ENCODE measurements at regions not wholly inside any gene's neighbourhood (a gene's known extent, or its start where the extent isn't known, plus 50 kb on each side); places are given as distances from the start of the nearest gene placed in this dataset.
A peak's percentile ranks its signal among the peaks of the same experiment; 100 is the strongest.
"Not testable (repeated sequence)": the region's sequence is repeated elsewhere in the genome, so short reads cannot be mapped to it uniquely, and the experiment has no call there.

DNA sequence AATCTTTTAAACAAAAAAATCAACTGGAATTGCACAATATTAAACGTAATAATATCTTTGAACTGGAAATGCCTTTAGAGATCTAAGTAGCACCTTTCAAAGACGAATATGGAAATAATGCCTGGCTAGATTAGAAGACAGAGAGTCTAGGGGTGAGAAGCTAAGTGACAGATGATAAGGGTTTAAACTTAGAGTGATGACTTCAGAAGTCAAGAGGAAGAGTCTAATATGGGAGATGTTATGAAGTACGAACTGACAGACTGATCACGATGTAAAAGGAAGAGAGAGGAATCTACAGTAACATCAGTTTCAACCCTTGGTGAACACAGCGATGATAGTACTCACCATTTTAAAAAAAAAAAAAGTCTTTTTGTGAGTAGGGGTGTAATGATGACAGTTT, 57.9 kb downstream of the HINT1 start:
- DNase-seq (ENCODE audit: low spot score), result no peak

DNA sequence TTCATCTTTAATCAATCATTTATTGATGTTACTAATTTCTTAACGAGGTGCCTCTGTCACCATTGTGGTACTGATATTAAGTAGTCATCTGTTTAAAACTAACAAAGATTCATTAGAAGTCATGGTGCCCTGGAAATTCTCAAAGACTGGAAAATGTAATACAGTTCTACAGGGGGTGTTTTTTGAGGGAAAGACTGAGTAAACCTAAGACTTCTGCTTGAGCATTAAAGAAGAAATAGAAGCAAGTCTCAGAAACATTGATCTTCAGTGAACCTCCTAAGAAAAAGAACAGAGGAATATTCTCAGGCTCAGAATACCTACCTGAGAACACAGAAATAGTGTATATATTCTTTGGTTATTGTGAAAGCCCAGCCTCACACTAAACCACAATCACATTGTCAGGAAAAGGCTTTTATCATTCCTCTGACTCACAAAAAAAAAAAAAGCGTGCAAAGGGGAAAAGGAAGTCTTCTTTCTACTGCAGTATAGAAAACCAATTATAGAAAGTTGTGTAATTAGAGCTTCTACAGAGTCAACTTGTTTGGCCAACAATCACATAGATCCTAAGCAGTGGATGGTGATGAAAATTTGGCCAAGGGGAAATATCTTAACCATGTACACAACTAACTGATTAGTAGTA, 60.8 kb downstream of the HINT1 start:
- no peak for DNase-seq (ENCODE audit: low spot score)

DNA sequence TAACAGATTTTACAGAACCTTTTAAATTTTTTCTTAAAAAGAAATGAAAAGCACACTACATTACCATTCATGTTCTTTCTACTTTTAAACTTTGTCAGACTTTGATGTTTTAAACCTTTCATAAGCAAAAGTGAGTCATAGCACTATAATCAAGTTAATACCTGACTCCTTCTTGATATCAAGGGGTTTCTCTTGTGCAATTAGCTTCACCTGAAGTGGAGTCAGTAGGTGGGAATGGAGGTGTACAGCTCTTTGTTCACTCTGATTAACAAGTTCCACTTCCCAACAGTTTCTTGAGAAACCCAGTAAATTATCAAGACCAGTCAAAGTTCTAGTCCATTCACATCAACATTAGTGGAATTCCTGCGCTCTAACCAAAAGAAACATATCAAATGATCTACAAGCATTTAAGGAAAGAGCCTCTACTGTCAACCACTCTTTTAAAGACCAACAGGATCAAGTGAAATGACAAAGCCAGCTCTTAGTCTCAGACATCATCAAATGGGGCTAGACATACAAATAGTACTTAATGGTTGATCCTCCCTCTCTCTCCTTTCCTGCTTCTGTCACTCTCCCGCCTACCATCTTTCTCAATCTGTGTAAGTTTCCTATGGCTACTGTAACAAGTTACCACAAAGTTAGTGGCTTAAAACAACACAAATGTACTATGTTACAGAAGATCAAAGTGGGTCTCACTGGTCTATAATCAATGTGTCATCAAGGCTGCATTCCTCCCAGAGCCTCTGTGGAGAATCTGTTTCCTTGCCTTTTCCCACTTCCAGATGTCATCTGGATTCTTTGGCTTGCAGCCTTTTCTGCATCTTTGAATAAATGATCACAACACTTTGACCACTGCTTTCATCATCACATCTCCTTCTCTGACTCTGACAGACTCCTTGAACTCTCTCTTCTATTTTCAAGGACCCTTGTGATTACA, 68.0 kb downstream of the HINT1 start:
- DNase-seq (ENCODE audit: low spot score), result no peak

DNA sequence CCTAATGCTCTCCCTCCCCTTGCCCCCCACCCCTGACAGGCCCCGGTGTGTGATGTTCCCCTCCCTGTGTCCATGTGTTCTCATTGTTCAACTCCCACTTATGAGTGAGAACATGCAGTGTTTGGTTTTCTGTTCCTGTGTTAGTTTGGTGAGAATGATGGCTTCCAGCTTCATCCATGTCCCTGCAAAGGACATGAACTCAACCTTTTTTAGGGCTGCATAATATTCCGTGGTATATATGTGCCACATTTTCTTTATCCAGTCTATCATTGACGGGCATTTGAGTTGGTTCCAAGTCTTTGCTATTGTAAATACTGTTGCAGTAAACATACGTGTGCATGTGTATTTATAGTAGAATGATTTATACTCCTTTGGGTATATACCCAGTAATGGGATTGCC, 69.5 kb downstream of the HINT1 start:
- DNase-seq (ENCODE audit: low spot score), result not testable (repeated sequence)

DNA sequence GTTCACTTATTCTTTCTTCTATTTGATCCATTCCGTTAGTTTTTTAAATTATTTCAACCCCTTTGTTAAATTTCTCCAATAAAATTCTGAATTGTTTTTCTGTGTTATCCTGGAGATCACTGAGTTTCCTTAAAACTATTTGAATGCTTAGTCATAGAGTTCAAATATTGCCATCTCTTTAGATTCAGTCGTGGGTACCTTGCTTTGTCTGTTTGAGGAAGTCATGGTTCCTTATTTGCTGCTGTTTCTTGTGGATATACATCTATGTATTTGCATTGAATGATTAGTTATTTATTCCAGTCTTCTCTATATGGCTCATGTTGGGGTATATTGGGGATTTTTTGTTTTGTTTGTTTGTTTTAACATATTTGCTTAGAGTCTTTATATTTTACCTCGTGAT, 80.6 kb downstream of the HINT1 start:
- no peak for DNase-seq (ENCODE audit: low spot score)

DNA sequence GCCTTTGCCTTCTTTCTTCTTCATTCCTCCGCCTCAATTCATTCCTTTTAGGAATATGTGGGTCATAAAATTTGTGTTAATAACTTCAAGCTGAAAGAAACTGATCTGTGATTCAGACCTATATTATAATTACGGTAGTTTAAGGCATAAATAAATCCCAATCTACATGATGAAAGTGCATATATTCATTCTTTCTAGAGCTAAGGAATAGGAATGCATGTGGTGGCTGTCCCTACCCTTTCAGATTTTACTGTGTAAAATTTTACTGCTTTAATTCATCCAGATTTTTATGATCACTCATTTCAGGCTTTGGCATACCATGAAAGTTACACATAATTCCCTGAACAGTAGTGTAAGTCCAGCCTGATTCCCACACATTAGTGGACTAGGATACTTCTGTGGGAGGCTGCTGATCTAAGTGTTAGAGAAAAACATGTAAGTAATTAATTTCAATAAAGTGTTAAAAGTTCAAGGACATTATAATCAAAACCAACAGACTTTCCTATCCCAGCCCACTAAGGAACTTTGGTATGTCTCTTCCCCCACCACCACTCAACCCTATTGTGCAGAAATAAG, 83.1 kb downstream of the HINT1 start:
- DNase-seq (ENCODE audit: low spot score), result no peak

DNA sequence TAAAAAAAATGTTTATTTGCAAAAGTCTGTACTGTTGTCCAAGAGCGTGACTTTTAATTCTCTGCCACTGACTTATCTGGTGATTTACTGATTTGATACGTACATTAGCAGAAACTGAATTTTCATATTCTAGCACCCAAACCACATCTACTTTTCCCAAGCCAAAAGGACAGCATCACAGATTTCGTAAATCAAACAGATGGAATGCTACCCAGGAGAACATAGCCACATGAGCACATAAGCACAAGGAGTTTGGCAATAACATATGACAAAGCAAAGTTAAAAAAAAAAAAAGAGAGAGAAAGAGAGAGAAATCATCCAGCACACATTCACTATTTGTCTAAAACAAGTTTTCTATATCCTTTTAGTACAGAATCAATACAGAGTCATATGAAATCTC, 83.7 kb downstream of the HINT1 start:
- peak; percentile 57 for DNase-seq (ENCODE audit: low spot score)

DNA sequence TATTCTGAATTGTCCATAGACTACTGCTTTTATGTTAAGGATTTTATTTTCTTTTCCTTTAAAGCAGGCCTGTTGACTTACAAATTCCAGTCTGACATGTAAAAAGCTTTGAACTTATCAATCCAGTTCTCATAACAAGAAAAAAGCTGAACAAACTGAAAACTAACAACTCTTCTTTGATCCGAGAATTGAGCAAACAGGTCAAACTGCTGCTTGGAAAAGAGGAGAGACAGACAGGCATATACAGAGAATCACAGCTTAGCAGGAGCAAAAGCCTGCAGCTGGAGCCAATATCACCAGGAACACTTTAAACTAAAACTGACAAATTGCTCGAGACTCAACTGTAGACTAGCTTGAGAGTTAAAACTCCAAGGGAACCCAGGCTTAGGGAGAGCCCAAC, 85.8 kb downstream of the HINT1 start:
- DNase-seq (ENCODE audit: low spot score), result no peak

DNA sequence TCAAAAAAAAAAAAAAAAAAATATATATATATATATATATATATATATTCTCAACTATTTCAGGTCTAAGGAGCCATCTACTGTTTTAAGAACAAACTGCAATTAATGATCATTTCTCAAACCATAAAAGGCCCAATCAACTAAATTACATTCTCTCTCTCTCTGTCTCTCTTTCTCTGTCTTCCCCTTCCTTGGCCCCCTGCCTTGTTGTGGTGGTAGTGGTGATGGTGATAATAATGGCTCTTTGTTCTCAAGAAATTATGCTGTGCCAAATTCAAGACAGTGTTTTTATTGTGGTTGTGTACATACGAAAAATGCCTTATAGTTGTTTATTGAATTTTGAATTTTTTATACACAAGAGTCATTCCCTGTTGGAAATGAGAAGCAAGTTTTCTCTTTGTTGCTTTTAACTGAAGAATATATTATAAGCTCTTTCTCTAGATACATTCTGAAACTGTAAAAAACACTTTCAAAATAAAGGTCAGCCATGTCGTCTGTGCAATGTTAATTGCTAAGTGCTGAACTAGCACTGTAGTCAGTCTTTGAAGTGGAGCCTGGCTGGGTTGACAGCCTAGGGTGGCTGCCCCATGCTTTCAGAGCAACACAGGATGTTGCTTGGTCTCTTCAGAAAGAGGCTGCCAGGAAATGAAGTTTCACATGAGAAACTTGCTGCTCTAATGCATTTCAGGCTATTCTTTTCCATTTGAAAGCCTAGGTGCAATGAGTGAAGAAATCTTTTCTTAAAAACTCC, 96.0 kb downstream of the HINT1 start:
- DNase-seq (ENCODE audit: low spot score), result no peak

DNA sequence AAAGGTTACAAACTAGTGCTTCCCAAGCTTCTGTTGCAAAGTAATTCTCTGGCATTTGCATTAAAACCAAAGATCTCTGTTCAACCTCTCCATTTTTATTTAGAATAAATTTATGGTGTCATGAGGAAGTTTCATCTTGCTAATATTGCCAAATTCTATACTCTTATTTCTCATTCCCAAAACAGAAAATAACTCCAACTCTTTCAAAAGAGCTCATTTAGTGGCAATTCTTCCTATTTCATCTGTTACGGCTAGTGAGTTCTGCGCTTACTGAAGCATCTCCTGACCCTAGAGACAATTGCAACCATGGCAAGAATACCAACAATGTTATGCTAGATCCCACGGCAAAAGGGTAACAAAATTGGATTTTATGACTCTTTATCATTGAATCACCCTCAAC, 97.0 kb downstream of the HINT1 start:
- DNase-seq (ENCODE audit: low spot score), result no peak

DNA sequence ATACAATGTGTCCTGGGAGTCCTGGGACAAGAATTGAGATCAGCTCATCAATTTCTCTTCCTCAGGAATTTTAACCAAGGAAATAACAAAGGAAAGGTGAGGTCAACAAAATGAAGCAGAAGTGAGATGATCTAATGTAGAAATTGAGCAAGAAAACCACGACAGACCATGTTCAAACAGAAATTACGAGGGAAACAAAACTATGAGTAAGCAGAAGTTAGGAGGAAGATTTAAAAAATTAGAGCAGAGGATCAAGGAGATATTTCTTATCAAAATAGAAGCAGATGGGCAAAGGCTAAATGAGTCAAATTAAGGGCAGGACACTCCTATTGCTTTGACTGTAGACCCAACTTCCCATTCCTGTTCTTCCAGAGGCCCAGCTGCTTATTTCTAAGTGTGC, 97.4 kb downstream of the HINT1 start:
- DNase-seq (ENCODE audit: low spot score), result no peak

DNA sequence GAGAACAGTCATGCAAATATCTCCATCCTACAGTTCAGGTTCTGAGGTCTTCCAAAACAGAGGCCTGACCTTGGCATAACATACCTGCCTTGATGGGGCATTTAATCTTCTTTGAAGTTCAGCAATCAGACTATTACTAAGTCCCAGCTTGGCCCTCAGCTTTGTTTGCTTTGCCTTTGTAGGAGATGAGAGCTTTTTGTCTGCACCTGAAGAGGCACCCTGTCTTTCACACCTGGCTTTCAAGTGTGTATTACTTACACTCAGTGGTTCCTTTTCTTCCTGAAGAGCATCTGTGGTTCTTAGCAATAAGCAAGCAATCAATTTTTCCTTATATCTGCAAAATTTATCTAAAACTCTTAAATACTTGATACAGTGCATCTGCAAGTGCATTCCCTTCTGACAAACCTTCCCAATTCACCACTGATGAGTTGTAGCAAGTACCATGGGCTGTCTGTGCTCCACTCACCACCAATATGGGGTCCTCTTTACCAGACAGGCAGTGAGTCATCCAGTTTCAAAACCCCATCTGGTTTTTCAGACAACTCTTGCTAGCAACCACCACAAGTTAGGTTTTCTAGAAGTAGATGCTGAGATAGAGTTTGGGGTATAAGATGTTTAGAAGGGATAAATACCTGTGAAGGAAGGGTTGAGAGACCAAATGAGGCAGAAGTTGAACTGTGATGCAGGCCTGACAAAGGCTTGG, 100.2 kb downstream of the HINT1 start:
- no peak for DNase-seq (ENCODE audit: low spot score)

DNA sequence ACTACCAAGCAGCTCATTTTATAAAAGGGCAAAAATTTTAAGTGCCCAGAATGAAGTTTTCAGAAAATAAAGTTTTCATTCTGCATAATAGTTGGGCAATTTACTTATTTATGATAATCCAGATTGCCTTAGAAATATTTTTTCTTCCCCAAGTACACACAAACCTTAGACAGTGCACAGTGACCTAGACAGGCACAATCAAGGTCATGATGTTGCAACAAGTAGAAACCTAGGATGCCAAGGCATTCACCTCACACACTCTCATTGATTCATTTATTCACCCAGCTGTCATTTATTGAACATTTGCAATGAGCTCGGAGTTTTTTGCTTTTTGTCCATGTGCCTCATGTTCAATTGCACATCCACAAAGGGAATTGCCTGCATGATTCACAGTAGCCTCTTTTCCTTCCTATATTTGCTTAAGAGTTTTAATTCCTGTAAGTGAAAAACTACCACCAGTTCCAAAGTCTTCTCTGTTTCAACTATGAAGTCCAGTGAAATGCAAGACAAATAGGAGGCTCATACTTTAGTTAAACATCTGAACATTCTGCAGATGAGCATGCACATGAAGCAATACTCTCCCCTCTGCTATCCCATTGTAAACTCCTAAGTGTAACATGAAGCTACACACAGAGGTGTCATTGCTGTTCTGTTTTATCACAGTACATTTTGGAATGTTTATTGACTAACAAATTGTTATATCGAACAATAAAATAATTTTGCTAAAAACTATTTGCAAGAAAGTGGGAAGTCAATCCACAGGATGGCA, 122.9 kb downstream of the HINT1 start:
- no peak for DNase-seq (ENCODE audit: low spot score)

DNA sequence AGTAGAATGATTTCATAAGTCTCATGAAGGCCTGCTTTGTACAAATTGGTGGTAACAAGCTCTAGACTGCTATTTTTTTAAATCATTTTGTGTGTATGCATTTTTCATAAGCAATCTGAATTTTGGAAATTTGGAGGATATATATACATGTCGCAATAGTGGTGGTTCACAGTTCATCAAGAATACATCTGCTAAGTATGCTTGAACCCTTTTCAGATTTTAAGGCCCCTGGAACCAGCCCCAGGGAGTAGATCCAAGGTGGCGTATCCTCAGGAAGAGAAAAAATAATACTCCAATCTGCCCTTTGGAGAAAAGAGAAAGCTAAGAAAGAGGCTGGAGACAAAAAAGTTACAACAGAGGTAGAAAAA, 141.6 kb downstream of the HINT1 start:
- DNase-seq (ENCODE audit: low spot score), result no peak

DNA sequence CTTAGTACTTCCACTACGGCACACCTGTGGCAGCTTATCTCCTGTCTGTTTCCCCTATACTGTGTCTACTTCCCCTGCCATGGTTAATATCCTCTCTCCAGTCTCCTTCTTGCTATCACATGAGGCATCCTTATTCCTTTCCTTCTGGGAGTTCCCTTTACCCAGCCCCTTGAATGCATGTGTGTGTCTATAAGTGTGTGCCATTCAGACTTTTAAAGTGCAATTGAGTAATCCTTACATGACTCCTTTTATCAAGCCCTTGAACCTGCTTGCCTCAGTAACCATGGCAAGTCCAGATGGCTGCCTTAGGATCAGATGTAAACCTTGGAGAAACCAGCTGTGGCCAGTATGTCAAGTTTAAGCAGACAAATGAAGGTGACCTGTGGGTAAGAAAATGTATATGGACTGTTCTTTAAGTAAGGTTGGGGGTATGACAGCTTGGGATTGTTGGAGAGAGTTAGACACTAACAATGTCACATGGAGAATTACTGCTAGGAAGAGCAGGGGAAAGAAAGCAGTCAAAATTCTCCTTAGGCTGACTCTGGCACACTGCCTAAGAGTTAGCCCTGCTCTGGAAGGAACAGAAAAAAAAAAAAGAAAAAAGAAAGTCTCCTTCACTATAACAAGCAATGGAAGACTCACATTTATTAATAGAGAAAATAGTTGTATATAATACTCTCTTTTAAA, 142.1 kb downstream of the HINT1 start:
- DNase-seq (ENCODE audit: low spot score), result no peak

DNA sequence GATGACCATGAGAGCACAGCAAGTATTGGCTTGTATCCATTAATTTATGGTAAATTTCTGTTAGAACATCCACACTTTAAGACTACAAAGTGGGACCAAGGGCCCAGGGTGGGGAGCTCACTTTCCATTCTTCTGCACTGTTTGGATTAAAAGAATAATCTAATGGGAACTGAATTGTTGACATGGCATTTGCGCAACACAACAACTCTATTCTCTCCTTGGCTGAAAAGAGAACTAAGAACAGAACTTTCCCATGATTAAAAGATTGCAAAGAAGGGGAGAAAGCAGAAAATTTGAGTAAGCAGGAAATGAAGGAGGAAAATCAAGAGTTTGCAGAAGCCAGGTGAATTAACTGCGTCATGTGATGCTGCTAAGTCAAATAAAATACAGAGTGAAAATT, 143.4 kb downstream of the HINT1 start:
- DNase-seq (ENCODE audit: low spot score), result no peak

DNA sequence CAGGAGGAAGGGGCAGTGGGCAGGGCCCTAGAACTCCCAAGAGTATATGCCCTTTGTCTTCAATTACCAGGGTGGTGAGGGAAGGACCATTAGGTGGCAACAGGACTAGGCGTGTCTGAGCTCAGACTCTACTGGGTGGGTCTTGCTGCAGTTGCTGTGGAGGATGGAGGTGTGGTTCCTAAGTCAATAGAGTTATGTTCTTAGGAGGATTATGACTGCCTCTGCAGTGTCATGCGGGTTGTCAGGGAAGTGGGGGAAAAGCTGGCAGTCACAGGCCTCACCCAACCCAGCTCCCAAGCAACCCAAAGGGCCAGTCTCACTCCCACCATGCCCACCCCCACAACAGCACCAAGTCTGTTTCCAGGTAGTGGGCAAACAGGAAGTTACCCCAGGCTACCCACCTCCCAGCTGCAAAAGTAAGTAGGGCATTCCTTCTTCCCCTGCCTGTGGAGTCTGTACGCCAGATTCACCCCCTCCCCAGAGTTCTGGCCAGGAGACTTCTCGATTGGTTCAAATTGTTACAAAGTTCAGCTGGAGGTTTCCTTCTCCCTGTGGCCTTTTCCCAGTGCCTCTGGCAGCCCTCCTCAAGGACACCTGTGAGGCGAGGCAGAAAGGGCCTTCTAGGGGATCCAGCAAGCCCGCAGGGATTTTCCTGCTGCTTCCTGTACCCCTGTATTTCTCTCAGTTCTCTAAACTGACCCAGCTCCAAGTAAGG, 145.3 kb downstream of the HINT1 start:
- DNase-seq (ENCODE audit: low spot score), result no peak

DNA sequence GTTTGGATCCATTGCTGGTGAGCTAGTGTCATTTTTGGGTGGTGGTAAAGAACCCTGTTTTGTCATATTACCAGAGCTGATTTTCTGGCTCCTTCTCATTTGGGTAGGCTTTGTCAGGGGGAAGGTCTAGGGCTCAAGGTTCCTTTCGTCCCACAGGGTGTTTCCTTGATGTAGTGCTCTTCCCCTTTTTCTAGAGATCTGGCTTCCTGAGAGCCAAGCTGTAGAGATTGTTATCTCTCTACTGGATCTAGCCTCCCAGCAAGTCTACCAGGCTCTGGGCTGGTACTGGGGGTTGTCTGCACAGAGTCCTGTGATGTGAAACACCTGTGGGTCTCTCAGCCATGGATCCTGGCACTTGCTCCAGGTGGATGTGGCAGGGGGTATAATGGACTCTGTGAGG, 145.9 kb downstream of the HINT1 start:
- DNase-seq (ENCODE audit: low spot score), result no peak

DNA sequence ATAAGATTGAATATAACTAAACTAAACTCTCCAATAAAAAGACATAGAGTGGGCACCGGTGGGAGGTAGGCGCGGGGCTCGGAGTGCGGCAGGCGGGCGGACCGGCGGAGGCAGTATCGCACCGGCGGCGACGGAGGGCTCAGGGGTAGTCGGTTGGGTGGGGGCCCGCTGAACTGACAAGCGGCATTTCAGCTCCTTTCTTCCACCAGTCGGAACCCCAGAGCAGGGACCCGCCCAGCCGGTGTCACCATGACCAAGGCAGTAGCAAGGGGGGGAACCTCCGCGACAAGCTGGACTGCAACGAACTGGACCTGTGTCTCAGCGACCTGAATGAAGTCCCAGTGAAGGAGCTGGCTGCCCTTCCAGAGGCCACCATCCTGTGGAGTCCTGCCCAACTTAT, 156.7 kb downstream of the HINT1 start:
- no peak for DNase-seq (ENCODE audit: low spot score)

Measured in AG20443 (cell line).